Keratinocyte (primary cell): ENCODE measurements at regions not wholly inside any gene's neighbourhood (a gene's known extent, or its start where the extent isn't known, plus 50 kb on each side); places are given as distances from the start of the nearest gene placed in this dataset.

Source experiments
- CTCF ChIP-seq, 3 experiments: IDR thresholded peaks in 1 of 3; conservative IDR thresholded peaks in 1 of 3; optimal IDR thresholded peaks in 1 of 3; 2 replicates in 2 of 3; 3 replicates in 1 of 3; pipeline versions ENCODE3 to v1.5.1; 2011; ENCODE audit warnings: low read length in 3 of 3, mild to moderate bottlenecking in 3 of 3, moderate library complexity in 2 of 3, control low read depth in 1 of 3, inconsistent platforms in 1 of 3; ENCODE audit not compliant: insufficient read depth in 2 of 3; ENCODE audit errors: extremely low read depth in 1 of 3
- EZH2 ChIP-seq: IDR thresholded peaks from one replicate; pipeline ENCODE4 v1.6.1; 2012; ENCODE audit warnings: inconsistent platforms, mild to moderate bottlenecking, low read length, moderate library complexity

- TF ChIP-seq CTCF (optimal IDR thresholded peaks at IDR 0.05 in 1 of 3, IDR thresholded peaks at IDR 0.05 in 1 of 3, conservative IDR thresholded peaks at IDR 0.05 in 1 of 3; ENCODE audit: extremely low read depth in 1 of 3, insufficient read depth in 2 of 3, low read length in 3 of 3) (no peak), EZH2 (no peak)
These were observed 344.9 kb downstream of the ETS1 start for GRCh38 chr11:128242451-128242850.
